ENCODE measurements at regions not wholly inside any gene's neighbourhood (a gene's known extent, or its start where the extent isn't known, plus 50 kb on each side); places are given as distances from the start of the nearest gene placed in this dataset.

DNA sequence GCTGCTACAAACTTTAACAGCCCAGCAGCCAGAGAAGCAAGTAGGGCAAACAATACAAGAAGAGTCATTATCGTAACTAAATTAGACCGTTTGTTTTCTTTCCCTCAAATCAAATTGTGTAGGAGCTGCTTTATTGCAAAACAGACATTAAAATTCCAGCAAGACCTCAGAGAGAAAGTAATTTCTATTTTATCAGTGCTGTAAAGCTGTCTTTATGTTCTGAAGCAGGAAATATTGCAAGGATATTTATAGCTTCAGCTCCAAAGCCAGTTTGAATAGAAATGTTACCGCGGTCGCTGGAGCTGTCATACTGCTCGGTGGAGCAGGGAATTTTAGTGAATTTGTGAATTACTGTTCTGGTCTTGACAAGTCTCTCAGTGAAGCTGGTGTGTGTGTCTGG lies 503.8 kb upstream of the PLXNA2 start:
- TF ChIP-seq CTCF (IDR thresholded peaks at IDR 0.05; ENCODE audit: poor library complexity, severe bottlenecking) (no peak), MXI1 (conservative IDR thresholded peaks at IDR 0.05; ENCODE audit: poor library complexity, severe bottlenecking) (no peak), EZH2 (IDR thresholded peaks at IDR 0.05; ENCODE audit: borderline replicate concordance, insufficient read depth, low read length, poor library complexity, severe bottlenecking) (no peak), POLR2AphosphoS5 (IDR thresholded peaks at IDR 0.05) (no peak), EP300 (conservative IDR thresholded peaks at IDR 0.05; ENCODE audit: poor library complexity, severe bottlenecking) (no peak), TAF1 (IDR thresholded peaks at IDR 0.05; ENCODE audit: low read depth) (no peak), SMC3 (conservative IDR thresholded peaks at IDR 0.05; ENCODE audit: poor library complexity) (peak; percentile 30)
- TF ChIP-seq, protein P1, sequence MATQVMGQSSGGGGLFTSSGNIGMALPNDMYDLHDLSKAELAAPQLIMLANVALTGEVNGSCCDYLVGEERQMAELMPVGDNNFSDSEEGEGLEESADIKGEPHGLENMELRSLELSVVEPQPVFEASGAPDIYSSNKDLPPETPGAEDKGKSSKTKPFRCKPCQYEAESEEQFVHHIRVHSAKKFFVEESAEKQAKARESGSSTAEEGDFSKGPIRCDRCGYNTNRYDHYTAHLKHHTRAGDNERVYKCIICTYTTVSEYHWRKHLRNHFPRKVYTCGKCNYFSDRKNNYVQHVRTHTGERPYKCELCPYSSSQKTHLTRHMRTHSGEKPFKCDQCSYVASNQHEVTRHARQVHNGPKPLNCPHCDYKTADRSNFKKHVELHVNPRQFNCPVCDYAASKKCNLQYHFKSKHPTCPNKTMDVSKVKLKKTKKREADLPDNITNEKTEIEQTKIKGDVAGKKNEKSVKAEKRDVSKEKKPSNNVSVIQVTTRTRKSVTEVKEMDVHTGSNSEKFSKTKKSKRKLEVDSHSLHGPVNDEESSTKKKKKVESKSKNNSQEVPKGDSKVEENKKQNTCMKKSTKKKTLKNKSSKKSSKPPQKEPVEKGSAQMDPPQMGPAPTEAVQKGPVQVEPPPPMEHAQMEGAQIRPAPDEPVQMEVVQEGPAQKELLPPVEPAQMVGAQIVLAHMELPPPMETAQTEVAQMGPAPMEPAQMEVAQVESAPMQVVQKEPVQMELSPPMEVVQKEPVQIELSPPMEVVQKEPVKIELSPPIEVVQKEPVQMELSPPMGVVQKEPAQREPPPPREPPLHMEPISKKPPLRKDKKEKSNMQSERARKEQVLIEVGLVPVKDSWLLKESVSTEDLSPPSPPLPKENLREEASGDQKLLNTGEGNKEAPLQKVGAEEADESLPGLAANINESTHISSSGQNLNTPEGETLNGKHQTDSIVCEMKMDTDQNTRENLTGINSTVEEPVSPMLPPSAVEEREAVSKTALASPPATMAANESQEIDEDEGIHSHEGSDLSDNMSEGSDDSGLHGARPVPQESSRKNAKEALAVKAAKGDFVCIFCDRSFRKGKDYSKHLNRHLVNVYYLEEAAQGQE (IDR thresholded peaks at IDR 0.05; ENCODE audit: borderline replicate concordance) = no peak
